ENCODE measurements at regions not wholly inside any gene's neighbourhood (a gene's known extent, or its start where the extent isn't known, plus 50 kb on each side); places are given as distances from the start of the nearest gene placed in this dataset.

DNA sequence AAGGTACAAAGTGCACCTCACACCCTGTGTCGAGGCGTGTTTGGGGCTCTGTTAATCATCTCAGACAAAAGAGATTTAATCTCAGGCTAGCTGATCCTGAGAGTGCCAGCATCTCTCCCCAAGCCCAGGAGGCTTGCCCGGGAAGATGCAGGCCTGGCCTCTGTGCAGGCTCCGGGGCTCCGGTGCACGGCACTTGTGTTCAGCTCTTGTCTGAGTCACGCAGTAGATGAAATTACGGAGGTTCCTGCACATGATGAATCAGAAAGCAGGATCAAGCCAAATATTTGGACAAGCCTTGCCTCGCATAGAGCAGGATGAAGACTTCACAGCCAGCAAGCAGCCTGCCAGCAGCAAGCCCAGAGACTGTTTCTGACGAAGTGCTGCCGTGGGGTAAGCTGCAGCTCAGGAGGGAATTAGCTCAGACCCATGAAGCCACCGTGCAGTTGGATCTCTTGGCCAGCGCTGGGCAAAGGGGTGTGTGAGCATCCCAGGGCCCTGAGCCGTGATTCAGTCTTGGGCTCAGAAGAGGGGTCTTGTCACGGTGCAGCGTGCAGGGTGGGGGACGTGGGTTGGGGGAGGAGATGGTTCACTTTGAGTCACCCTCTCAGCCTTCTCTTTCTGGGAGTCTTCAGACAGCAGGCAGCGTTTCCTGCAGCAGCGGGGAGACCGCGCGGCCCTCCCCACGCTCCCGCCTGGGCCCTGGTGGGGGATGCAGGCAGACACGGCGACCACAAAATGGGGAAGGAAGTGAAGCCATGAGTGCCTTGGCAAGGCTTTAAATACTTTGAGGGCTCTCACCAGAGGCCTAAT lies 89.2 kb upstream of the MEF2A start:
- DNase-seq (ENCODE audit: low spot score) (peak; percentile 92), ATAC-seq (ENCODE audit: low read depth) (peak; percentile 98)
- H3K27ac ChIP-seq (ENCODE audit: poor library complexity, severe bottlenecking) = peak overlapping the region; percentile 71
- H3K27me3 ChIP-seq (ENCODE audit: insufficient read depth, poor library complexity, severe bottlenecking) = no peaks in the 10 kb centered on the region
- H3K36me3 ChIP-seq (ENCODE audit: low read depth) = no peaks in the 10 kb centered on the region
- H3K4me3 ChIP-seq (ENCODE audit: severe bottlenecking) = no peak overlapping the region
- H3K9me3 ChIP-seq (ENCODE audit: severe bottlenecking) = no peaks in the 10 kb centered on the region
- peaks cover 16% of the 10 kb centered on the region for H3K4me1 ChIP-seq (ENCODE audit: insufficient read depth, poor library complexity, severe bottlenecking)
- TF ChIP-seq CTCF (IDR thresholded peaks at IDR 0.05; ENCODE audit: poor library complexity, severe bottlenecking) = no peak

DNA sequence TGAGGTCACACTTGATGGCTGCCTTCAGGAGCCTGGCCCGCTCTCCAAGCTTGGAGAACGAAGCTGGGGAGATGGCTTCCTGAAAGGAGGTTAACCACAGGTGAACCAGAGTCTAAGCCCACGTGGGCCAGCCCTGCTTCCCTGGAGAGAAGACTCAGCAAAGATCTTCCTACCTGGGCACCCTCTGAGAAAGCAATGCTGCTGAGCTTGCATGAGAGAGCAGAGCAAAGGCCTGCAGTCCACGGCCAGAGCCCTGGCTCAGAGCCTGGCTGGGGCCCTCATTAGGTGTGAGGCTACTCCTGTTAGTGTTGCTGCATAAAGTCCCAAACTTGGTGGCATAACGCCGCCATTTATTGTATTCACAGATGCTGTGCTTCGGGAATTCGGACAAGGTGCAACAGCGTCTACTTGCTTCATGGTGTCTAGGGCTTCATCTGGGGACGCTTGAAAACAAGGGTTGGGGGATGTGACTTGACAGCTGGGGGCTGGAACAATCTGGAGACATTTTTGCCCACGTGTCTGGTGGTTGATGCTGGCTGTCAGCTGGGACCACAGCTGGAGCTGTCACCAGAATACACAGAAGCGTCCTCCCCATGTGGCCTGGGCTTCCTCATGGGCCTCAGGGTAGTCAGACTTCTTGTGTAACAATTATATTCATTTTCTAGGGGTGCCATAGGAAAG lies 87.9 kb upstream of the MEF2A start:
- TF ChIP-seq CTCF (IDR thresholded peaks at IDR 0.05; ENCODE audit: poor library complexity, severe bottlenecking) = no peak
- H3K27ac ChIP-seq (ENCODE audit: poor library complexity, severe bottlenecking) = peak overlapping the region; percentile 71
- no peaks in the 10 kb centered on the region for H3K27me3 ChIP-seq (ENCODE audit: insufficient read depth, poor library complexity, severe bottlenecking)
- H3K4me1 ChIP-seq (ENCODE audit: insufficient read depth, poor library complexity, severe bottlenecking) = peaks cover 16% of the 10 kb centered on the region
- H3K4me3 ChIP-seq (ENCODE audit: severe bottlenecking) = no peak overlapping the region
- DNase-seq (ENCODE audit: low spot score) (no peak), ATAC-seq (ENCODE audit: low read depth) (no peak)
- no peaks in the 10 kb centered on the region for H3K9me3 ChIP-seq (ENCODE audit: severe bottlenecking)
- no peaks in the 10 kb centered on the region for H3K36me3 ChIP-seq (ENCODE audit: low read depth)

DNA sequence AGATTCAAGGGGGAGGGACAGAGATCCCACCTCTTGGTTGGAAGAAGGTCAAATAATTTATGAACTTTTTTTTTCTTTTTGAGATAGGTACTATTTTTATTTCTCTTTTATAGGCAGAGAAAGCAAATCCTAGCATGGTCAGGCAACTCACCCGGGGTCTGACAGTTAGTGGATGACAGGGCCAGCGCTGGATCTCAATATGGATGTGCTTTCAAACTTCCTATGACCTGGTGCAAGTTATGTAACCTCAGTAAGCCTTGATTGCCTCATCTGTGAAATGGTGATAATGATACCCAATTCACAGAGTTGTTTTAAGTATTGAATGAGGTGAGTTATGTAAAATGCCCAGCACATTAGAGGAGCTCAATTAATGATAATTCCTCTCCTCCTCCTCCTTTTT lies 86.8 kb upstream of the MEF2A start:
- no peaks in the 10 kb centered on the region for H3K27me3 ChIP-seq (ENCODE audit: insufficient read depth, poor library complexity, severe bottlenecking)
- H3K9me3 ChIP-seq (ENCODE audit: severe bottlenecking) = no peaks in the 10 kb centered on the region
- no peak for ATAC-seq (ENCODE audit: low read depth)
- DNase-seq (ENCODE audit: low spot score) = no peak
- H3K27ac ChIP-seq (ENCODE audit: poor library complexity, severe bottlenecking) = no peak overlapping the region
- H3K4me1 ChIP-seq (ENCODE audit: insufficient read depth, poor library complexity, severe bottlenecking) = peaks cover 16% of the 10 kb centered on the region
- TF ChIP-seq CTCF (IDR thresholded peaks at IDR 0.05; ENCODE audit: poor library complexity, severe bottlenecking) = no peak
- no peak overlapping the region for H3K4me3 ChIP-seq (ENCODE audit: severe bottlenecking)
- no peaks in the 10 kb centered on the region for H3K36me3 ChIP-seq (ENCODE audit: low read depth)

DNA sequence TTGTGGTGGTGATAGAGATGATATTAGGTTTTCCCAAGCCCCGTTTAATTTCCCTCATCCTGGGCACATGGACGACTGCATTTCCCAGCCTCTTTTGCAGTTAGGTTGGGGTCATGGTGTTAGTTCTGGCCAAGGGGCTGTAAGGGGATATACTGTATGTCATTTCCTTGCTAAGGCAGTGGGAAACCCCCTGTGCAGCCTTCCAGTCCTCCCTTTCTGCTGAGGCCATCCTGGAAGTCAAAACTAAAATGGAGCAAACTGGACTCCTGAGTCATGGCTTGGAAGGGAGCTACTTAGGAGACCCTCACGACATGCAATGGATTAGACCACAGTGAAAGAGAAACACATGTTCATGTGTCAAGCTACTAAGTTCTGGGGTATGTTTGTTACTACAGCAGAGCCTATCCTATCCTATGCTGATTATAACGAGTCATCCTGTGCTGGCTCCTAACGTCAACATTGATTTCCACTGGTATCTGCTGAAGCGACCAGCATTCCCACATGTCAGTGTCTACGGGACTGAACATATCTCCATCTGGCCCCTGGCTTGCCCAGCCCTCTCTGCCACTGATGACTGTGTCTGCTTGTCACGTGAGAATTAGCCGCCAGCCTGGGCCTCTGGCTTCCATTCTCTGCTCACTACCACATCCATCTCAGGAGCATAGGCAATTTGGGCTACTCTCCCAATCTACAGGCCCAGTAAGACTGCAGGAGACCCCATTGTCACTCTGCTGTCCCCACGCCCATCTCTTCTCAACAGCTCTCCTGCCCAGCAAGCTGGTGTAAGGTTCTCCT lies 85.6 kb upstream of the MEF2A start:
- Histone ChIP-seq H3K36me3 (ENCODE audit: low read depth) (no peaks in the 10 kb centered on the region), H3K27ac (ENCODE audit: poor library complexity, severe bottlenecking) (no peak overlapping the region), H3K27me3 (ENCODE audit: insufficient read depth, poor library complexity, severe bottlenecking) (no peaks in the 10 kb centered on the region), H3K4me3 (ENCODE audit: severe bottlenecking) (no peak overlapping the region), H3K9me3 (ENCODE audit: severe bottlenecking) (no peaks in the 10 kb centered on the region), H3K4me1 (ENCODE audit: insufficient read depth, poor library complexity, severe bottlenecking) (peaks cover 16% of the 10 kb centered on the region)
- no peak for TF ChIP-seq CTCF (IDR thresholded peaks at IDR 0.05; ENCODE audit: poor library complexity, severe bottlenecking)
- ATAC-seq (ENCODE audit: low read depth) = no peak
- DNase-seq (ENCODE audit: low spot score) = no peak

Measured in RWPE2 (cell line).